ENCODE measurements at regions not wholly inside any gene's neighbourhood (a gene's known extent, or its start where the extent isn't known, plus 50 kb on each side); places are given as distances from the start of the nearest gene placed in this dataset.

- TF ChIP-seq POLR2A (IDR thresholded peaks at IDR 0.05), result no peak
- TF ChIP-seq POLR2AphosphoS5 (IDR thresholded peaks at IDR 0.05), result no peak
- TF ChIP-seq EP300 (IDR thresholded peaks at IDR 0.05), result no peak
- TF ChIP-seq CTCF (IDR thresholded peaks at IDR 0.05), result no peak
- Histone ChIP-seq H3K9me3 (no peaks in the 10 kb centered on the region), H3K4me1 (no peaks in the 10 kb centered on the region), H3K4me3 (no peak overlapping the region), H3K36me3 (no peaks in the 10 kb centered on the region), H3K27me3 (no peaks in the 10 kb centered on the region), H3K27ac (no peak overlapping the region)
- 33 to 80% methylated on average over 1 of the region's 1 CpG for WGBS, 2 donors (ENCODE audit: low coverage in 1 of 2)
- no peak for ATAC-seq
These were observed 757.7 kb downstream of the KCNJ3 start for GRCh38 chr2:155456222-155456621.

GRCh38 chr2:155442755-155443372 is 744.4 kb downstream of the KCNJ3 start:
- ATAC-seq, result no peak
- H3K36me3 ChIP-seq, result no peaks in the 10 kb centered on the region
- WGBS, 2 donors (ENCODE audit: low coverage in 1 of 2), result 56 to 83% methylated on average over 1 of the region's 2 CpGs
- H3K27me3 ChIP-seq, result no peaks in the 10 kb centered on the region
- peaks cover 0 to 3% (median 0%) of the 10 kb centered on the region in 3 donors for H3K9me3 ChIP-seq
- H3K4me1 ChIP-seq, result no peaks in the 10 kb centered on the region
- H3K27ac ChIP-seq, result no peak overlapping the region
- no peak overlapping the region for H3K4me3 ChIP-seq
- TF ChIP-seq POLR2AphosphoS5 (IDR thresholded peaks at IDR 0.05) (no peak), EP300 (IDR thresholded peaks at IDR 0.05) (no peak), CTCF (IDR thresholded peaks at IDR 0.05) (no peak), POLR2A (IDR thresholded peaks at IDR 0.05) (no peak)

GRCh38 chr2:155442088-155442487 is 743.6 kb downstream of the KCNJ3 start:
- no peak for ATAC-seq
- no peaks in the 10 kb centered on the region for H3K36me3 ChIP-seq
- H3K4me1 ChIP-seq, result no peaks in the 10 kb centered on the region
- H3K4me3 ChIP-seq, result no peak overlapping the region
- H3K27ac ChIP-seq, result no peak overlapping the region
- no peak for TF ChIP-seq POLR2AphosphoS5 (IDR thresholded peaks at IDR 0.05)
- TF ChIP-seq EP300 (IDR thresholded peaks at IDR 0.05), result no peak
- no peak for TF ChIP-seq POLR2A (IDR thresholded peaks at IDR 0.05)
- TF ChIP-seq CTCF (IDR thresholded peaks at IDR 0.05), result no peak
- peaks cover 0 to 8% (median 0%) of the 10 kb centered on the region in 3 donors for H3K9me3 ChIP-seq
- WGBS, 2 donors (ENCODE audit: low coverage in 1 of 2), result 53 to 74% methylated on average over 2 of the region's 2 CpGs
- H3K27me3 ChIP-seq, result no peaks in the 10 kb centered on the region

- H3K9me3 ChIP-seq, result peaks cover 0 to 5% (median 0%) of the 10 kb centered on the region in 3 donors
- H3K27ac ChIP-seq, result no peak overlapping the region
- no peaks in the 10 kb centered on the region for H3K4me1 ChIP-seq
- no peak overlapping the region for H3K4me3 ChIP-seq
- no peak for TF ChIP-seq EP300 (IDR thresholded peaks at IDR 0.05)
- TF ChIP-seq POLR2AphosphoS5 (IDR thresholded peaks at IDR 0.05), result no peak
- no peak for TF ChIP-seq POLR2A (IDR thresholded peaks at IDR 0.05)
- no peak for TF ChIP-seq CTCF (IDR thresholded peaks at IDR 0.05)
- ATAC-seq, result no peak
- WGBS, 2 donors (ENCODE audit: low coverage in 1 of 2), result 88 to 90% methylated on average over 8 of the region's 9 CpGs
- no peaks in the 10 kb centered on the region for H3K36me3 ChIP-seq
- no peaks in the 10 kb centered on the region for H3K27me3 ChIP-seq
These were observed 732.6 kb downstream of the KCNJ3 start for GRCh38 chr2:155431004-155431507.

- Histone ChIP-seq H3K4me3 (no peak overlapping the region), H3K27ac (no peak overlapping the region), H3K36me3 (no peaks in the 10 kb centered on the region), H3K27me3 (no peaks in the 10 kb centered on the region), H3K4me1 (no peaks in the 10 kb centered on the region), H3K9me3 (no peaks in the 10 kb centered on the region)
- TF ChIP-seq EP300 (IDR thresholded peaks at IDR 0.05) (no peak), POLR2A (IDR thresholded peaks at IDR 0.05) (no peak), POLR2AphosphoS5 (IDR thresholded peaks at IDR 0.05) (no peak), CTCF (IDR thresholded peaks at IDR 0.05) (no peak)
- ATAC-seq, result no peak
- WGBS, 2 donors (ENCODE audit: low coverage in 1 of 2), result 62 to 71% methylated on average over 1 of the region's 1 CpG
These were observed 729.0 kb downstream of the KCNJ3 start for GRCh38 chr2:155427470-155427869.

All from gastroesophageal sphincter (tissue), 4 donors.